Activated effector memory CD4-positive, alpha-beta T cell treated with Interleukin-2 at 50 U/mL for 16 hours (primary cell): ENCODE measurements at regions not wholly inside any gene's neighbourhood (a gene's known extent, or its start where the extent isn't known, plus 50 kb on each side); places are given as distances from the start of the nearest gene placed in this dataset.

Source experiments
- DNase-seq: peaks from one replicate; pipeline ENCODE4 v3.0.0-alpha.2; 2020

DNA sequence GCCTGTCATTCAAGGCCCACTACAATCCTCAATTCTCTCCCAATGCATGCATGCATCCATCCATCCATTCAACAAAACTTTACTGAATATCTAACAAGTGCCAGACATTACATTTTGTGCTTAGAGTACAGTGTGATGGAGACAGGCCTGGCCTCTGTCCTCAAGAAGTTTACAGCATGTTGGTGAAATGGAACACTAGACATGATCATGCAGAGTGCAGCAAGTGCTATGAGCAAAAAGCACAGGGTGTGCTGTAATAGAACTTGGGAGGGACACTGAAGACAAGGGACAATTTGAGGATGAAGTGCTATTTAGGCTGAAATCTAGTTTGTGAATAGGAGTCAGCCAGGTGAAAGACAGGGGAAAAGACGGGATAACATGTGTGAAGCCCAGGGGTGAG lies 347.8 kb downstream of the PTEN start:
- no peak for DNase-seq

DNA sequence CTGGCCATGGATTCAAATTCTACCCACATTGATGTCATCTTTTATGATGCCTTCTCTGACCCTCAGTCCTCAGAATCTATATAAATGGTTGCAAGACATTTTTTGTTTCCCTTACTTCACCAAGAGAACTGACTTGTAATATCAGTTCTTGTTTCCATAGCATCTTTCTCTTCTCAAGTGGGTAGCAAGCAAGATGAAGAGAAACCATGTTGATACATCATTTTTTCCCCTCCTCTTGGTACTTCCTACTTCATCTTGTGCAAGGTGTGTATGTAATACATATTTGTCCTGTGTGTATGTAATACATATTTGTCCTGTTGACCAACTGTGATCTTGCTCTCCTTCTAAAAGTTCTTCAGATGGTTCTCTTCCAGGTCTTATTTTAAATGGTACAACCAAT lies 348.6 kb downstream of the PTEN start:
- no peak for DNase-seq

- no peak for DNase-seq
Measured at GRCh38 chr10:88213065-88213605, 349.7 kb downstream of the PTEN start.

GRCh38 chr10:88216976-88217375 lies 353.6 kb downstream of the PTEN start:
- no peak for DNase-seq

GRCh38 chr10:88218362-88218761 lies 354.9 kb downstream of the PTEN start:
- no peak for DNase-seq

DNA sequence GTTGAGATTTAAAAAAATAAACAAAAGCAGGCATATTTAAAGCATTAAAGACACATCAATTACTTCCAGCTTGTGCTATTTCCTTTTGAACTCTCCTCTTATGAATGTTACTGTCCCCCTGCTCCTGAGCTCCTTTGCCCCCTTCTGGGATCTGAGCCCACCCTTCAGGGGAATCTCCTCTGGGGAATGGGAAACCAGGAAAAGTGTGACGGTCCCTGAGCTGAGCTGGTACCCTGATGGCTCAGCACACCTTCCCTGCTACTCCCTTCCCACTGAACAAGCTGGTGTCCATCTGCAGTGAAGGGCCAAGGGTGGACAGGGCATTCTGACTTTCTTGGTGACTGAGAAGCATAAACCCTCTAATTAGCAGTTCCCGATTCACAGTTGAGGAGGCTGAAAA lies 356.3 kb downstream of the PTEN start:
- DNase-seq = no peak

DNA sequence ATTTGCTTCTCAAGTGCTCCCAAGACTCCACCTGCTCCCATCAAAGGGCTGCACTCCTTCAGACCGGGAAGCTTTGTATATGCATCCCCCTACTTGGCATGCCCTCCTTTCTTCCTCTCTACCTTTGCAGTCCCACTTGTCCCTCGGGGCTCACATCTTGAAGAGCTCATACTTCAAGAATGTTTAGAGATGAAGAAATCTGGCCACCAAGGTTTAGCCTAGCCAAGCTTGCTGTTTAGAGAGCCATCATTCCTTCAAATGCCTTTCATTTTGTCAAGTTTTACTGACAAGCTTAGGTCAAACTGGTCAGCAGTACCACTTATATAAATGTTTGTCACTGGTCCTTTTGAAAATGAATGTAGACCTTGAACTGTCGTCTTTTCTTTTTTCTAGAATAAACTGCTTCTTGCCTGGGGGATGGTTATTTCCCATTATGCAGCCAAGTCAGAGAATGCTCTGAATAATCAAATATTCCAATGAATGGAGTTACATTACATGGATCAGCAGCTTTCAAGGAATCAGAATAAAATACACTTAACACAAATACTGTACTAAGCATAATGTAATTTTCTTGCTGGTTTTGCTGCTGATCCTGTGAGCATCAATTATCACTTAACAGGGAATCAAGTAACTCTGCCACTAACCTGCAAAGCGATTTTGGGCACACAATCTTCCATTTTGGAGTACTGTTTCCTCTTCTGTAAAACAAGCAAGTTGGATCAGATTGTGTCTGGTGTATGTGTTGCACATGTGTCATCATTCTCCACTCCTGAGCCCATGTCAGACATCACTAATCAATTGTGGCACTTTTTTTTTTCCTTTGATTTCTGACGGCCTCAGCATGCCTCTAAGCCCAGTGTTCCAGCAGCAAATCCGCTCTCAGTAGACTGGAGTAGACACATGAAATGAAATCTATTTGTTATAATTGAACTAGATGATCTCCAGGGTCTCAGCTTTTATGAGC lies 357.9 kb downstream of the PTEN start:
- DNase-seq = no peak

DNA sequence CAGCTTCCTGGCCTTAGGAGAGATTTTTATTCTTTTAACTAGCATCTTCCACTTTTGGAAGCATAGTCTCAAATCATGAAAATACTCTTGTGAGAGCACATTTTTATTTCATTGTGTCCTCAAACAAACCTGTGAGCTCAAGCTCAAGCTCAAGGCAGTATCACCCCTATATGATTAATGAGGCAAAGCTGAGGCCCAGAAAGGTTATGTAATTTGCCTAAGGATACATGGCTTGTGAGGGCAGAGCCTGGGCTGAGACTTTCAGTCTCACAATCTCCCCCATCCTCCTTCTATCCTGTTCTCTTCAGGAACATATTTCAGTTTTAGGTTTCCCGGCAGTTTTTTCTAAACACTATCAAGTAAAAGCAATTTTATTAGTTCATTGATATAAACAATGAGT lies 359.5 kb downstream of the PTEN start:
- DNase-seq = no peak
